IPS-18a (cell line): ENCODE measurements at regions not wholly inside any gene's neighbourhood (a gene's known extent, or its start where the extent isn't known, plus 50 kb on each side); places are given as distances from the start of the nearest gene placed in this dataset.

ENCODE experiments used
- H3K27ac ChIP-seq: one replicate; pipeline ENCODE4 v1.5.1; 2013; ENCODE audit warnings: low read length
- H3K27me3 ChIP-seq: one replicate; pipeline ENCODE4 v1.6.1; 2013; ENCODE audit warnings: mild to moderate bottlenecking, low read length; ENCODE audit not compliant: control insufficient read depth, insufficient read depth
- H3K36me3 ChIP-seq: one replicate; pipeline ENCODE4 v1.6.1; 2013; ENCODE audit warnings: low read depth, low read length; ENCODE audit not compliant: control insufficient read depth
- H3K4me1 ChIP-seq: one replicate; pipeline ENCODE4 v1.6.1; 2013; ENCODE audit warnings: low read depth, low read length; ENCODE audit not compliant: control insufficient read depth
- H3K4me3 ChIP-seq: one replicate; pipeline ENCODE4 v1.5.1; 2013; ENCODE audit warnings: low read length
- H3K9ac ChIP-seq: one replicate; pipeline ENCODE4 v1.6.1; 2013; ENCODE audit warnings: mild to moderate bottlenecking, low read length, moderate library complexity
- H3K9me3 ChIP-seq: one replicate; pipeline ENCODE4 v1.6.1; 2013; ENCODE audit warnings: low read depth, low read length; ENCODE audit not compliant: control insufficient read depth

DNA sequence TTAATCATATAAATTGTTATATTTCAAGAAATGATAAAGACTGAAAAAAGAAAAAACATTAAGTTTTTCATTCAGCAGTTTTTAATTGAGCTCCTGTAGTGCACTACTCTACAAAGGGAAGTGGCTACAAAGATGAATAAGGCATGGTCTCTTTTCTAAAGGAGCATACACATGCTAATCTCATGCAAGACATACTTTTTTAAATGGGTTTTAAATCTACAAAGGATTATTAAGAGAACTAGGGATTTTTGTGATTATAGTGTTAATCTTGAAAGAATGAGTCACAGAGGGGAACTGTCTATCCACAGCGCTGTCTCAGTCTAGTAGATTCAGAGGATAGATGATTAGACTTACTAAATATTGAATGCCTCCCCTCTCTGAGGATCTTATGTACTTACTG, 1722.2 kb downstream of the RPA4 start:
- Histone ChIP-seq H3K27me3 (no peaks in the 10 kb centered on the region), H3K36me3 (no peaks in the 10 kb centered on the region), H3K4me1 (peaks cover 32% of the 10 kb centered on the region), H3K9ac (no peak overlapping the region), H3K27ac (no peak overlapping the region), H3K4me3 (peak overlapping the region; percentile 12), H3K9me3 (no peaks in the 10 kb centered on the region)

DNA sequence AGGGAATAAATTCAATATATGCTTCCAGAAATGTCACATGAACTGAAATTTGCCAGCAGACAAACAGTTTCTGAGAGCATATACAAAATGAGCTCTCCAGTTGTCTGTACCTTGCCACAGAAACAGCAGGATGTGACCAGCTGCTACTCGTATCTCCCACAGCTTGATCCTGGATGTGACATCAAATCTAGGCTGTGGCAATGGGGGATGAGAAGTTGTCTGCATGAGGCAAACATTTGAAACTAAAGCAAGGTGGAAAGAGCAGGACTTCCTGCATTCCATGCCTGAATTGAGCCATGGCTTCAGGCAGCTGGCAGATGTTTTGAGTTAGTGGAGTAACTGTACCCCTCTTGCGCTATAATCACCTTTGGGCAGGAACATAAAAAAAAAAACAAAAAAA, 1724.0 kb downstream of the RPA4 start:
- H3K9ac ChIP-seq: no peak overlapping the region
- no peaks in the 10 kb centered on the region for H3K27me3 ChIP-seq
- no peaks in the 10 kb centered on the region for H3K36me3 ChIP-seq
- no peak overlapping the region for H3K27ac ChIP-seq
- H3K9me3 ChIP-seq: no peaks in the 10 kb centered on the region
- H3K4me1 ChIP-seq: peaks cover 40% of the 10 kb centered on the region
- H3K4me3 ChIP-seq: no peak overlapping the region

DNA sequence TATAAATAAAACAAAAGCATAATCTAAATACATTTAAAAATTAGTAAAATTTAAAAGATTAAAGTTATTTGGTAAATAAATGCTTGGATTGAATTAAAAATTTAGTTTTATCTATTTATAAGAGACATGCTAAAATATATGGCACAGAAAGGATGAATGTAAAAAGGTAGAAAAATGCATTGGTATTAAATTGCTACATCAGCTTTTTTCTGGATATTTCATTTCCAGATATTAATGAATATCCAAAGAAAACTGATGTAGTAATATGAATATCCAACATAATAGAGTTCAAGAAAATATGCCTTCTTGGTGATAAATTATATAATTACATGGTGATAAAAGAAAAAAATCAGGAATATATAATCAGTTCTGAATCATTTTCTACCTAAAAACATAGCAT, 1743.9 kb downstream of the RPA4 start:
- Histone ChIP-seq H3K4me1 (no peaks in the 10 kb centered on the region), H3K27me3 (no peaks in the 10 kb centered on the region), H3K9ac (no peak overlapping the region), H3K4me3 (no peak overlapping the region), H3K36me3 (peaks cover 9% of the 10 kb centered on the region), H3K27ac (no peak overlapping the region), H3K9me3 (no peaks in the 10 kb centered on the region)

DNA sequence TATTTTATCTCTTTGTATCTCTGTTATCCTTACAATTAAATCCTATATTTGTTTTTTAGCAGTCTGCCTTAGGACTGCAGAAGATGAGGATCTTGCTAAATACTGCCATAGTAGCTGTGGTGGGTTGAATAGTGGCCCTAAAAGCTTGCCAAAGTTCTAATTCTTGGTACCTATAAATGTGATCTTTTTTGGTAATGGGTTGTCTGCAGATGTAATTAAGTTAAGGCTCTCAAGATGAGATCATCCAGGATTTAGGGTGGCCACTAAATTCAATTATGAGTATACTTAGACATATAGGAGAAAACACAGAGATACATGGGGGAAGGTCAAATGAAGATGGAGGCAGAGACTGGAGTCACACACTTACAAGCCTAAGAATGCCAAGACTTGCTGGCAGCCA, 1753.7 kb downstream of the RPA4 start:
- H3K27me3 ChIP-seq: no peaks in the 10 kb centered on the region
- H3K36me3 ChIP-seq: no peaks in the 10 kb centered on the region
- no peak overlapping the region for H3K4me3 ChIP-seq
- no peaks in the 10 kb centered on the region for H3K4me1 ChIP-seq
- no peak overlapping the region for H3K27ac ChIP-seq
- H3K9me3 ChIP-seq: no peaks in the 10 kb centered on the region
- H3K9ac ChIP-seq: no peak overlapping the region

DNA sequence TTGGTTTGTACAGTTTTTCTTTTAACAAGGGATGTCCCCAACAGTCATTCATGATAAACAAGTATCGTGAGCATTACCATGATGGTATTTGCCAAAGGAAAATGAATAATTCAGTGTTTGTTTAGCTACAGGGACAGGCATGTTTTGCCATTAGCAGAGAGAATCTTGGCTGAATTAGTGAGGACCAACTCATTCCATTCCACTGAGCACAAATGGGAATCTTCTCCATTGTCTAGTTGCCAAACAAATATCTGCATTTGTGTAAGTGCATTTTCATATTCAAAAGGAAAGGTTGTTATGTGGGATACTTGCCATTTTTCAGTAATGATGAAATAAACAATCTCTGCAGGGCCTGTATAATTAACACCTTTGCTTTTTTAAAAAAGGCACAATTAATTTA, 1762.6 kb downstream of the RPA4 start:
- Histone ChIP-seq H3K9me3 (no peaks in the 10 kb centered on the region), H3K27me3 (no peaks in the 10 kb centered on the region), H3K4me1 (peaks cover 6% of the 10 kb centered on the region), H3K9ac (no peak overlapping the region), H3K36me3 (peaks cover 17% of the 10 kb centered on the region), H3K27ac (no peak overlapping the region), H3K4me3 (no peak overlapping the region)

DNA sequence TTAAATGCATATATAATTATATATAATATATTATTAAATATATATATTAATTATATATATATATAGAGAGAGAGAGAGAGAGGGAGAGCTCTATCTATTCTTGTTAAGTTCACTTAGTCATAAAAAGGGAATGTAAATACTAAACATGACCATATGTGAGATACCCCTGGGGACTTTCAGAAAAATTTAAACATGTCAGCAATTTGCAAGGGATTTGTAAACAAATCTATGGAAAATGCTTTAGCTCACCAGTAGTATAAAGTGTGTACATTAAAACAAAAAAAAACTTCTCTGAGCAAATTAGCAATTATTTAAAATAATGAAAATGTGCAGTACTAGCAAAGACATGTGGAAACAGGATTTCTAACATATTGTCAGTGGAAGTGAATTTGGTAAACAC, 1755.5 kb downstream of the PCDH19 start:
- Histone ChIP-seq H3K27ac (no peak overlapping the region), H3K27me3 (no peaks in the 10 kb centered on the region), H3K9ac (no peak overlapping the region), H3K9me3 (no peaks in the 10 kb centered on the region), H3K4me1 (peaks cover 3% of the 10 kb centered on the region), H3K4me3 (no peak overlapping the region), H3K36me3 (peaks cover 8% of the 10 kb centered on the region)
